GM21723 (cell line): ENCODE measurements at regions not wholly inside any gene's neighbourhood (a gene's known extent, or its start where the extent isn't known, plus 50 kb on each side); places are given as distances from the start of the nearest gene placed in this dataset.
A peak's percentile ranks its signal among the peaks of the same experiment; 100 is the strongest.

Source experiments
- ATAC-seq: cut with Tn5 transposase; IDR thresholded peaks from one replicate; pipeline ENCODE4 v1.9.1; 2021; ENCODE audit warnings: mild to moderate bottlenecking, moderate library complexity; ENCODE audit not compliant: unreplicated experiment

GRCh38 chr14:49994951-49995561 lies 102.2 kb downstream of the ARF6 start:
- no peak for ATAC-seq

- no peak for ATAC-seq
These were observed 105.1 kb downstream of the ARF6 start for GRCh38 chr14:49997991-49998390.

- ATAC-seq, result peak; percentile 52
These were observed 106.4 kb downstream of the ARF6 start for GRCh38 chr14:49999146-49999761.

GRCh38 chr14:49999826-50000379 lies 107.0 kb downstream of the ARF6 start:
- ATAC-seq, result no peak

DNA sequence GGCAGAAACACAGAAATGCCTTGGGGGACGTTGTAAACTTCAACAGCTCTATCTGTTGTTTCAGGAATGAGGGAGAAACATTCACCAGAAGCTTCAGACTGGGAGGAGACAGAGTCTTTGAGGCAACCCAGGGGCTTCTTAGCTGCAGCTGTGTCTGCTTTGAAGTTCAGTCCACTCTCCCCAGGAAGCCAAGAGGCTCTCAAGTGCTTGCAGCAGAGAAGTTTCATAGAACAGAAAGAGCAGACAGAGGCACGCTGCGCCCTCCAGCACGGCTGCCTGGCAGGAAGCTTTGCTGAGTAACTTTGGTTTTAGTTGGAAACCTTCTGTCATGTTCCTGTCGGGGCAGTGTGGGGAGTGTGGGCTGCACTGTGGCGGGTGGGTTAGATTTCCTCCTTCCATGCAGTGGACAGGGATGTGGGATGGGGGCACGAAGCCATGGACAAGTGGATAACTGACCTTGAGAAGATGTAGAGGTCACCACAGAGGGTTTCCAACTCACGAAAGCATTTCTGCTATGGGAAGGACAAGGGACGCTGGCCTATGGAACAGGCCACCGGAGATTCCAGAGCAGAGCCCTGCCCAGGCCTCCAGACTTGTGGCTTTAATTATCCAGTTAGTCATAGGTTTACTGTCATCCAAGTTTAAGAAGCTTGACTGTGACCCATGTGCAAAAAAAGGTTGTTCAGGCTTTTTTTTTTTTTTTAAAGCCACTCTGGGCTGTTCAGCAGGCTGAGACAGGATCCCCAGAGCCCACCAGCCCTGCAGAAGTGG lies 107.7 kb downstream of the ARF6 start:
- ATAC-seq, result no peak

GRCh38 chr14:50001151-50001998 lies 108.5 kb downstream of the ARF6 start:
- peak; percentile 36 for ATAC-seq

DNA sequence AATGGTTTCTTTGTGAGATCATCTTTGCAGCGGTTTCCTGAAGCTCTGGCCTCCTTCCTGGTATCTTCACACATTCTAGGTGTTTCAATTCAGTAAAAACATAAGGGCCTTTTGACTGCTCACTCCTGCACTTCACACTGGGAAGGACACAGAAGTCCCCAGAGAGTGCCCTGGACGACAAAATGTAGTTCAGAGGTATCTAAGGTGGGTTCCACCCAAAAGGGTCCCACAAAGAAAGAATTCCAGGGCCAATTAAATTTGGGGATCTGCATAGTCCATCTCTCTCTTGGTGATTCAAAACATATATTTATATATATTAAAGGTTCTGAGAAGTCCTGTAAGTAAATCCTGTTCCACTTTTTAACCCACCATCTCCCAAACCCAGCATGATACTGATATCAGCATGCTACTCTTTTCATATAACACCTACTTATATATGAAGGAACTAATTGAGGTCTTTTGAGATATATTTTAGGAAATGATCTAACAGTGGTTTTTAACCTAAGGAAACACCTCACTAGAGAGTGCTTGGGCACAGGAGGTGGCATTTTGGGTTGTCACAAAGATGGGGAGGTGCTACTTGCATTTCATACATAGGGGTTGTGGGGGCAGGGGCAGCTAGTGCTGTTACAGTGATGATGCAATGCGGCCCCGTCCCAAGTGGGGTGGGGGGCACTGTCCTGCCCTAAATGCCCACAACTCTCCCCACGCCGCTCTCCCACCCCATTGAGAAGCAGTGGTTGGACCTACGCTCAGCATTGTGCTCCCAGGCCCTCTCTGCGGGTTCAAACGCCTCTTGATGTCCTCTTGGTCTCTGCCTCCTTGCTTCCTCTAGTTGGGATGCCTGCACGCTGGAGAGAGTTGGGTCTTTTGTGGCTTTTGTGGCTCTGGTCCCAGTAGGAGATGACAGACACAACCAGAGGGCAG lies 109.4 kb downstream of the ARF6 start:
- peak; percentile 33 for ATAC-seq

- no peak for ATAC-seq
These were observed 110.0 kb downstream of the ARF6 start for GRCh38 chr14:50002926-50003212.

DNA sequence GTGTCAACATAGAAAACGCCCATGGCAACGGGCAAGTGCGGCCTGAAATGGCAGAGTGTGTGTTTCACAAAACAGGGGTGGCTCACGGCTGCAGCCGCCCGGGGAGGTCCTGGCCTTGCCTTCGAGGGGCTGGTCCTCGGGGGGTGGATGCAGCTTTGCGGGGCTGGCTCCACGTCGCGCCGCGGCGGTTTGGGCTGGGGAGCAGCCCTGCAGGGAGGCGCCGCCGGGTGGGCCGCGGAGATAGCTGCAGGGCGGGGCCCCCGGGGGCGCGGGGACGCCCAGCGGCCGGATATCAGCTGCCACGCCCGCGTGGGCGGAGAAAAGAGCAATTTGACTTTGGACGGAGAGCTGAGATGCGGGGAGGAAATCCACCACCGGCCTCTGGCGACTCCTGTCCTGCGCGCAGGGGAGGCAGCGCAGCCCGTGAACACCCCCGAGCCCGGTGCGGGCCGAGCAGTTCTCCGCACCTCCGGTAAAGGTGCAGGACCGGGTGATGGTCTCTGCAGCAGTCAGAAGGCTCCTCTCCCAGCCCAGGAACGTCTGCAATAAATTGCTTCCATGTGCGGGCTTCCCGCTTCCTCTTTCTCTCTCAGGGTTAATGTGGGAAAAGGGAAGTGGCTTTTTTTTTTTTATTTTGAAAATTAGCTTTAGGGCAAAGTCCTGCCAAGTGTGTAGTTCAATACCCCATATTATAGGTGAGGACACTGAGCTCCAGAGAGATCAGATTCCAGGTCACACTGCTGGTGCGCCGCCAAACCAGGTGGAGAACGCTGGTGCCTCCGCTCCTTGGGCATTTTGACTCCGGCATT lies 110.5 kb downstream of the ARF6 start:
- peak; percentile 39 for ATAC-seq

DNA sequence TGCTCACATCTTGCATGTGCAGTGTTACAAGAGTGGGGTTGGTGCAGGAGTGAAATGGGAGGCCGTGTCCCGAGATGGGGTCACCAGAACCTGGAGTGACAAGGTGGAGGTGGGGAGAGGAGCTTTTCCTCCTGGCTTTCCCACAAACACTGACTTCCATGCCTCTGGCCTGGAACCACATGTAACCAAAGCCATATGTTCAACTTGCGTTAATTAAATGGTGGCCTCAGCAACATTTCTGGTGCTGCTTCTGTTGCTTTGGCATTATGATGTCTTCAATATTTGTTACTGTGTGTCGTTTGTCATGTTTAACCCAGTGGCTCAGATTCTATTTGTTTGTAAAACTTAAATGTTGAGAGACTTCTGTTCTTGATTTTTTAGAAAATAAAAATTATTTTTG lies 110.2 kb downstream of the VCPKMT start:
- ATAC-seq, result no peak

GRCh38 chr14:50007123-50007903 lies 109.1 kb downstream of the VCPKMT start:
- no peak for ATAC-seq

DNA sequence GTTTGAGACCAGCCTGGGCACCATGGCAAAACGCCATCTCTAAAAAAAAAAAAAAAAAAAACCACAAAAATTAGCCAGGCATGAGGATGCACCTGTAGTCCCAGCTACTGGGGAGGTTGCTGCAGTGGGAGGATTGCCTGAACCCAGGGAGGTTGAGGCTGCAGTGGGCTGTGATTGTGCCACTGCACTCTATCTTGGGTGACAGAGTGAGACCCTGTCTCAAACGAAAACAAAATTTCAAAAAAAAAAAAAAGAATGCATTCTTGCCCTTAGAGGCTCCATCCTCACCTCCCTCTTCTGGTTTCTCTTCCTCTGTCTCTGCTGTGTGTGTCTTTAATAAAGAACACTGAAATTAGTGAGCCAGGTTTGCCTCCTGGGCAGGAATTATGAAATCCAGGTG lies 107.8 kb downstream of the VCPKMT start:
- no peak for ATAC-seq

DNA sequence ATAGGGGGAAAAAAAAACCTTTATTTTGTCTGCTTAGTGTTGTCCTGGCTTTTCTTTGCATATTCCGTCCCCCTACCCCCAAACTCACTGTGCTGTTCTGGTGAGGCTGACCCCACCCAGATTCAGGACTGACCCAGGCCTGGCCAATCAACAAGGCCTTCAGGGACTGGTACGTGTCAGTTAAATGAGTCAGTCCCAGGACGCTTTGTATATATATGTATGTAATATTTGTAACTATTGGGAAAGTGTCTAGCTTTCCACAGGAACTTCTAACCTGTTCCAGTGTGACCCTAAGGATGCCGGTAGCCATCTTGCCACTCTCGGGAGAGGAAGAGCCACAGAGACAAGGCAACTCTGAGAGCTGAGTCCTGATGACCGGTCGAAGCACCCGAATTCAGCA lies 107.4 kb downstream of the VCPKMT start:
- no peak for ATAC-seq

GRCh38 chr14:50010752-50011151 lies 105.6 kb downstream of the VCPKMT start:
- no peak for ATAC-seq

GRCh38 chr14:50011242-50011641 lies 105.1 kb downstream of the VCPKMT start:
- no peak for ATAC-seq

- no peak for ATAC-seq
These were observed 103.7 kb downstream of the VCPKMT start for GRCh38 chr14:50012644-50013043.

DNA sequence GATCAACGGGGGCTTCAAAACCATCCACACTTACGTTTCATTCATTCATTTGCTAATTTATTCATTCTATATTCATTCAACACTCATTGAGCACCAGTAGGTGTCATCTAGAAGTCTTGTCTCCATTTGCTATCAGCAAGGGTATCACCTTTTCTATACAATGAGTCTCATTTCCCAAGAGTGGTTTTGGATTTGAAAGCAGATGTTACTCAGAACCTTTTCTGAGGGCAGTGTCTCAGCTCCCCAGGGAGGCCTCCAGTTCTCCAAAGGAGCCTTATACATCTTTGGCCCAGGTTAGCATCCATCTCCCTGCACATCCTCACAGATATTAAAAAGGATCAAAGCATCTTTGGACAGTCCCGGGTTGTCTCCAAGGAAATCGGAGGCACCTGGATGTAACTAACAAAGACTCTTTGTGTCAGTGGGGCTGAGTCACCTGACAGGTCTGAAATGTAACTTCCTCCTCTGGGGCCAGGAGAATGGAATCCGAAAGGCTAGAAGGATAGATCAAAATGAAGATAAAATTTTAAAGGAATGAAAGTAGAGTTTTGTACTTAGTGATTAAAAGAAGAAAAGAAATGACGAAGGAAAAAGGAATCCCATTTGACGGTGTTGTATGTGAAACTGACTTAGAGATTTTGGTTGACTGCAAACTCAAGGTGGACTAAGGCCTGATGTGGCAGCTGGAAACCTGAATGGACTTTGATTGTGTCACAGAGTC lies 103.0 kb downstream of the VCPKMT start:
- ATAC-seq, result no peak

DNA sequence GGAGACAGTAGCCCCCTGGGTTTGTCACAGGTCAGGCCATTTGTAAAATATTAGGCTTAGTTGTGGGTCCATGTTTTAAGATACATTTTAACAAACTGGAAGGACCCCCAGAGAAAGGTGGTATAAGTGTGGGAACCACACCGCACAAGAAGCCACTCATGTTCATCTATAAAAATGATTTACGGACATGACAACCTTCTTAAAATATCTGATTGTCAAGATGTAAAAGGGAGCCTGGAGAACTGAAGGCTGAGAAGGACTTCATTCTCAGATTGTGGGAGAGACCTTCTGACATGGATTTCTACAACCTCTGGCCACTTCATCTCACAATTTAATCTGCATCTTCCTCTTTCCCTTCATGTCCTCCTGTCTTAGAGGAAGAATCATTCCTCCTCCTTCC lies 102.4 kb downstream of the VCPKMT start:
- ATAC-seq, result no peak
